RWPE1 (cell line): ENCODE measurements at regions not wholly inside any gene's neighbourhood (a gene's known extent, or its start where the extent isn't known, plus 50 kb on each side); places are given as distances from the start of the nearest gene placed in this dataset.
"Not testable (repeated sequence)": the region's sequence is repeated elsewhere in the genome, so short reads cannot be mapped to it uniquely, and the experiment has no call there.

Experiments used
- CTCF ChIA-PET: fragments of 350-600 bp; sonication (Branson Sonifier 250); formaldehyde crosslinking; extraction: SDS; loops from one replicate; lab custom pipeline; 2021; lab: Yijun Ruan, JAX
- POLR2A ChIA-PET: fragments of 400-600 bp; formaldehyde crosslinking; extraction: SDS; loops from one replicate; lab custom pipeline; 2020; ENCODE audit warnings: antibody characterized with exemption; ENCODE audit not compliant: low non-redundant PET; lab: Yijun Ruan, JAX
- DNase-seq: peaks from one replicate; pipeline ENCODE4 v3.0.0; 2012; ENCODE audit warnings: low spot score
- H3K27ac ChIP-seq: fragments of 450-650 bp; 2 replicates; pipeline ENCODE4 v1.5.1; 2017
- TF ChIP-seq, protein P1 (sequence below): fragments of 450-650 bp; conservative IDR thresholded peaks from 2 replicates; pipeline ENCODE4 v1.5.1; 2017; ENCODE audit warnings: low read depth, mild to moderate bottlenecking

DNA sequence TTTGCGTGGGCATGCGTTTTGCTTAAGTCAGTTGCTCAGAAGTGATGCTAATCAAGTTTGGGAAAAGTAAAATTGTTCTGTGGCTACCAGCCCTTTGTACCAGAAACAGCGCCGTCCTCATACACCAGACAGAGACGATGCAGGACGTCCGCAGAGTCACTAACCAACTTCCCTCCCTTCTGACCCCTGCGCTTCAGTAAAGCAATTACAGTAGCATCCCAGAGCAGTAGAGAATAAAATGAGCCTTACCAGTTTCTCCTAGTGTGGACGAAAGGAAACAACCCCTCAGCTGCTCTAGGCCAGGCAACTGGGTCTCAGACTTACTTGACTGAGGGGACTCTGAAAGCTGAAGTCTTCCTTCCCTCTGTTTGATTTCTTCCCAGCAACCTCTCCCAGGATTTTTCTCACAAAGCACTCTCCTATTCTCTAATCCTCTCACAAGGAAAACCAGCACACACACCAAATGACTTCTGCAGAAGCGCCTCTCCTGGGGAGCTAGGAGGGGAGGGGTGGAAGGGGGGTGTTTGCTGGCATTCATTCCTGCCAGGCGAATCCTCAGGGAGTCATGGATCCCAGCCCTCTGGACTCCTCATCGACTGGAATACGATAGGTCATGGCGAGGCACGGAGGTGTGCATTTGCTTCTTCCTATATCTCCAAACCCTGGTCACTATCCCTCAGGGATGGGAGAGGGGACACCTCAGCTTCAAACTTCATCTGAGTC lies 56.0 kb upstream of the MID1 start:
- POLR2A ChIA-PET: no interaction called here
- no peak for DNase-seq
- CTCF ChIA-PET: interaction anchor here (0.7 kb wide), 1 partner anchor 61 kb away, joined by 3 read pairs; no protein-coding TSS in a partner anchor
- TF ChIP-seq, protein P1, sequence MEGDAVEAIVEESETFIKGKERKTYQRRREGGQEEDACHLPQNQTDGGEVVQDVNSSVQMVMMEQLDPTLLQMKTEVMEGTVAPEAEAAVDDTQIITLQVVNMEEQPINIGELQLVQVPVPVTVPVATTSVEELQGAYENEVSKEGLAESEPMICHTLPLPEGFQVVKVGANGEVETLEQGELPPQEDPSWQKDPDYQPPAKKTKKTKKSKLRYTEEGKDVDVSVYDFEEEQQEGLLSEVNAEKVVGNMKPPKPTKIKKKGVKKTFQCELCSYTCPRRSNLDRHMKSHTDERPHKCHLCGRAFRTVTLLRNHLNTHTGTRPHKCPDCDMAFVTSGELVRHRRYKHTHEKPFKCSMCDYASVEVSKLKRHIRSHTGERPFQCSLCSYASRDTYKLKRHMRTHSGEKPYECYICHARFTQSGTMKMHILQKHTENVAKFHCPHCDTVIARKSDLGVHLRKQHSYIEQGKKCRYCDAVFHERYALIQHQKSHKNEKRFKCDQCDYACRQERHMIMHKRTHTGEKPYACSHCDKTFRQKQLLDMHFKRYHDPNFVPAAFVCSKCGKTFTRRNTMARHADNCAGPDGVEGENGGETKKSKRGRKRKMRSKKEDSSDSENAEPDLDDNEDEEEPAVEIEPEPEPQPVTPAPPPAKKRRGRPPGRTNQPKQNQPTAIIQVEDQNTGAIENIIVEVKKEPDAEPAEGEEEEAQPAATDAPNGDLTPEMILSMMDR: no peak
- no peak overlapping the region for H3K27ac ChIP-seq

DNA sequence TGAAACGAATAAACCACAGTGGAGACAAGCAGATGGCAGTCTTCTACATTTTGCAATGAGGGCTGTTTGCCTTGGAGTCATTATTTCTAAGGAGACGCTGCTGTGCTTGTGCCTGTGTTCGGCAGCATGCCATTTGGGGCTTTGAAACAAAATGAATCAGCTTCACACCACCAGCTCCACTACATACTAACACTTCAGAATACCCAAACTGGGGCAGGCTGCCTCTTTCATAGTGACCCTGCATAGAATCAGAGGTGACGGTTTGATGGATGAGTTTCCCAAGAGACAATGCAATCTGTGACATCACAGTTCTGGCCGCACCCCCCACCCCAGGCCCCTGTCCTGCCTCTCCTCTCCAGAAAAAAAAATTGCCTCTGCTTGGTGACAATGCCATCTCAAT lies 57.1 kb upstream of the MID1 start:
- ChIA-PET CTCF (interaction anchor here (0.7 kb wide), 1 partner anchor 60 kb away, joined by 3 read pairs; no protein-coding TSS in a partner anchor), POLR2A (no interaction called here)
- no peak overlapping the region for H3K27ac ChIP-seq
- TF ChIP-seq, protein P1: no peak
- DNase-seq: no peak

DNA sequence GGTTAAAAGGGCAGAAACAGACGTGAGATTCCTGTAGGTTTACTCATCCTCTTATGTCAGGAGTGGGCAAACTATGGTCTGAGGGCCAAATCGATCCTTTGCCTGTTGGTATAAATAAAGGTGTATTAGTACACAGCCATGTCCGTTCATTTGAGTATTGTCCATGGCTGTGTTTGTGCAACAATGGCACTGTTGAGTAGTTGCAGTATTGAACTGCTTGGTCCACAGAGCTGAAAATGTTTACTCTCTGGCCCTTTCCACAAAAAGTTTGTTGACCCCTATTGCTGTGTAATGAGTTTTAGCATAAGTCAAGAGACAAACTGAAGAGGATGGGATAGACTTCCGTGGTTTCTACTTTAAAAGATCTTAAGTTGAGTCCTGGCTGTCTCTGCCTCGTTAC lies 59.0 kb upstream of the MID1 start:
- POLR2A ChIA-PET: no interaction called here
- TF ChIP-seq, protein P1: no peak
- no peak overlapping the region for H3K27ac ChIP-seq
- DNase-seq: no peak
- CTCF ChIA-PET: interaction anchor here (0.6 kb wide), 1 partner anchor 83 kb away, joined by 3 read pairs; no protein-coding TSS in a partner anchor

DNA sequence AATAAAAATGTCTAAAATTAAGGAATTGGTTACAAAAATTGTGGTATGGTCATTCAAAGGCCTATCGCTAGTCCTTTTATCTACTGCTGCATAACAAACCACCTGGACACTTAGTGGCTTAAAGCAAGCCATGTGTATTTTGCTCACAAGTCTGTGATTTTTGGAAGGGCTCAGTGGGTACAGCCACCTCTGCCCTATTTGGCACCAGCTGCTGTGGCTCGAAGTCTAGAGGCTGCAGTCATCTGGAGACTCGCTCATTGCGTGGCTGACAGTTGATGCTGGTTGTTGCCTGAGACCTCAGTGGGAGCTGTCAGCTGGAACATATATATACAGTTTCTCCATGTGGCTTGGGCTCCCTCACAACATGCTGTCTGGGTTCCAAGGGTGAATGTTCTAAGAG lies 60.8 kb upstream of the MID1 start:
- no peak overlapping the region for H3K27ac ChIP-seq
- POLR2A ChIA-PET: no interaction called here
- DNase-seq: no peak
- CTCF ChIA-PET: no interaction called here
- TF ChIP-seq, protein P1: no peak

DNA sequence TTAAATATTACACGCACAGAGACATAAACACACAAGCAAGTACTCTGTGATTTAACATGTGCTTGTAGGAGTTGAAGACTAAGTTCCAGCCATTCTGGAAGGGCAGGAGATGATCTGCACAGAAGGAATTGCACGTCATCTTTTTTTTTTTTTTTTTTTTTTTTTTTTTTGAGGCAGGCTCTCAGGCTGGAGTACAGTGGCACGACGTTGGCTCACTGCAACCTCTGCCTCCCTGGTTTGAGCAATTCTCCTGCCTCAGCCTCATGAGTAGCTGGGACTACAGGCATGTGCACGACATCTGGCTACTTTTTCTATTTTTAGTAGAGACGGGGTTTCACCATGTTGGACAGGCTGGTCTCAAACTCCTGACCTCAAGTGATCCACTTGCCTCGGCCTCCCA lies 63.2 kb upstream of the MID1 start:
- POLR2A ChIA-PET, H3K27ac ChIP-seq, DNase-seq: not testable (repeated sequence)
- CTCF ChIA-PET: interaction anchor here (0.6 to 0.9 kb wide), 2 partner anchors 10 to 86 kb away, joined by 4 read pairs; no protein-coding TSS in a partner anchor

DNA sequence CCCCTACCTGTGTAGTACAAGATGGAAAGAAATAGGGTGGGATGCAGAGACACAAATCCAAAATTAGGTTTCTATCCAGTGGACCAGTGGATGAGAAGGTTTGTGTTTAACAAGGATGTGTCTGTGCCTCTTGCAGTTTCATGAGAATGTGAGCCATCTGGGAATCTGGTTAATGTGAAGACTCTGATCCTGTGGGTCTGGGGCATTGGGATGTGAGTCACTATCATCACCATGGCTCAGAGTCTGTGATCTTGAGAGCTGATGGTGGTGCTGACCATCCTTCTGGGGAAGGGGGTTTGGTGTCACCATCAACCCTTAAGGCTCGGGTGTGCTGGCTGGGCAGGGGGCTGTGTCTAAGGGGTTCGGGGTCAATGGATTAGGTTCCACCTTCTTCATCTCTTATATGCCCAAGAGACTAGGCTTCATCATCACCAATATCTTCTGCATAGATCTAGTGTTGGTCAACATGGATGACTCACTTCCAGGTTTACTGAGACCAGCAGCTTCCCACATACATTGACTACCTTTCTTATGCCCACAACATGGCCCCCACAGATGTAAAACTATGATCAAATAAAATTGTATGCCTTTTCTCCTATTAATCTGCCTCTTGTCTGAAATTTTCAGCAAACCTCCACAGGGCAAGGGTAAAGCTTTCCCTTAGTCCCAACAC lies 65.7 kb upstream of the MID1 start:
- TF ChIP-seq, protein P1: no peak
- CTCF ChIA-PET: no interaction called here
- POLR2A ChIA-PET: no interaction called here
- H3K27ac ChIP-seq: no peak overlapping the region
- DNase-seq: no peak

DNA sequence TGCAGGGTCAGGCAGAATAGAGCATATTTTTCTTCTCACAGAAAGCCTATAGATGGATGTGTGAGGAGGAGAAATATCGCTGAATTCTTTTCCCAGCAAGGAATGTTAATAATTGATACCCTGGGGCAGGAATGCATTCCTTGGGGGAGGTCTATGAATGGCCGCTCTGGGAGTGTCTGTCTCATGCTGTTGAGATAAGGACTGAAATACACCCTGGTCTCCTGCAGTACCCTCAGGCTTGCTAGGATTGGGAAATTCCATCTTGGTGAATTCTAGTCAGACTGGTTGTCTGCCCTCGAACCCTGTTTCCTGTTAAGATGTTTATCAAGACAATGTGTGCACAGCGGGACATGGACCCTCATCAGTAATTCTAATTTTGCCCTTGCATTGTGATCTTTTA lies 71.4 kb upstream of the MID1 start:
- POLR2A ChIA-PET, H3K27ac ChIP-seq, DNase-seq: not testable (repeated sequence)
- CTCF ChIA-PET: interaction anchor here (0.7 kb wide), 1 partner anchor 251 kb away, joined by 3 read pairs; no protein-coding TSS in a partner anchor
